AG04450 (cell line): ENCODE measurements at regions not wholly inside any gene's neighbourhood (a gene's known extent, or its start where the extent isn't known, plus 50 kb on each side); places are given as distances from the start of the nearest gene placed in this dataset.
A peak's percentile ranks its signal among the peaks of the same experiment; 100 is the strongest.

Source experiments
- CTCF ChIA-PET: fragments of 300-600, 350-600 bp; formaldehyde crosslinking; extraction: SDS; loops from one replicate; lab custom pipeline; 2022; ENCODE audit warnings: antibody characterized with exemption, inconsistent platforms; lab: Charles Lee
- POLR2A ChIA-PET: fragments of 350-600 bp; formaldehyde crosslinking; extraction: SDS; loops from one replicate; lab custom pipeline; 2021; ENCODE audit warnings: antibody characterized with exemption, inconsistent platforms; lab: Yijun Ruan, JAX
- DNase-seq: peaks from one replicate; pipeline ENCODE4 v3.0.0-alpha.2; 2011; ENCODE audit warnings: low read depth, low spot score
- H3K27ac ChIP-seq: one replicate; pipeline ENCODE4 v1.5.1; 2012; ENCODE audit warnings: low read depth, low read length, control low read depth
- H3K27me3 ChIP-seq: one replicate; pipeline ENCODE4 v1.6.0; 2012; ENCODE audit warnings: low read length; ENCODE audit not compliant: control insufficient read depth, insufficient read depth
- H3K4me3 ChIP-seq: 2 replicates; pipeline ENCODE4 v1.5.1; 2011; ENCODE audit warnings: mild to moderate bottlenecking, low read depth, low read length, control low read depth
- H3K9me3 ChIP-seq: 2 replicates; pipeline ENCODE4 v1.5.1; 2012; ENCODE audit warnings: low read length; ENCODE audit not compliant: control insufficient read depth, insufficient read depth
- CTCF ChIP-seq: IDR thresholded peaks from 2 replicates; pipeline ENCODE4 v1.5.1; 2011; ENCODE audit warnings: low read depth, low read length, control low read depth, inconsistent platforms

- CTCF ChIA-PET: no interaction called here
- Histone ChIP-seq H3K9me3 (peaks cover 4% of the 10 kb centered on the region; the same call in 1 of the 2 replicates), H3K4me3 (no peak overlapping the region), H3K27me3 (no peaks in the 10 kb centered on the region), H3K27ac (no peak overlapping the region)
- DNase-seq: no peak
- POLR2A ChIA-PET: no interaction called here
- TF ChIP-seq CTCF: 0 out of 2 replicates have a peak, but pooled peaks have one; percentile 15
These were observed 1016.3 kb upstream of the SEMA6A start for GRCh38 chr5:117590944-117591343.

DNA sequence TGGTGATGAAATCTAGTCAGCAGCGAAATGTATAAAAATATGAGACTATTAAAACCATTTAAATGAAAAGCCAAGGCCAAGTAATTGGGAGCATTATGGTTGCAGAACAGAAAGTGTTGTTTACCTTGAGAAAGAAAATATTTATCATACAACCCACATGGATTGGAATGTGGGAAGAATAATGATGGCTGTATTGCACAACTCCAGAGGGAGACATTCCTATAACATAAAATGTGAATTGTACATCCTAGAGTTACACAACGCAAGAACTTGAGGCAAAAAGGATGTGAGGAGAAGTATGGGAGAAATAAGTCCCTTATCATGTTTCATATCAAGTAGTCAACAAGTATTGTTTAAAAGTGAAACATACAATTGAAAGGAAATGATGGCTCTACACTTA is 1014.0 kb upstream of the SEMA6A start:
- no peaks in the 10 kb centered on the region for H3K9me3 ChIP-seq
- no peak overlapping the region for H3K4me3 ChIP-seq
- no peak for TF ChIP-seq CTCF
- POLR2A ChIA-PET: no interaction called here
- no peaks in the 10 kb centered on the region for H3K27me3 ChIP-seq
- CTCF ChIA-PET: no interaction called here
- DNase-seq: no peak
- H3K27ac ChIP-seq: no peak overlapping the region

GRCh38 chr5:117587111-117587510 is 1012.5 kb upstream of the SEMA6A start:
- ChIA-PET POLR2A (no interaction called here), CTCF (no interaction called here)
- no peak for TF ChIP-seq CTCF
- Histone ChIP-seq H3K27me3 (no peaks in the 10 kb centered on the region), H3K9me3 (no peaks in the 10 kb centered on the region), H3K4me3 (no peak overlapping the region), H3K27ac (no peak overlapping the region)
- DNase-seq: no peak

DNA sequence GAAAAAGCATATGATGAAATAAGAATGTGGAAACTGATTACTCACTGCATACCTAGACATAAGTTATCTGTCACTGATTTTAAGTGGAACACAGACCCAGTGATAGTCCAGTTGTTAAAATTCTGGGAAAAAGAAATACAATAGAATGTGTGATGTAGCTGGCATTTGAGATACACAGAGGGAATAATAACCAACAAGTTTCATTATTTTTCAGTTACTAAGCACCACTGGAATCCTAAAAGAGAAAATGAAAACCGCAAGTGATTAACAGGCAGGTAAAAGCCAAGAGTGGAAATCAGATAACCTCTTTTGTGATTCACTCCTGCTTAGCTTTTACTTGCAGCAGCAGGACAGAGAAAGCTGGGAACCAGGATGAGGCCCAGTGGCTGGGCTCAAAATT is 994.0 kb upstream of the SEMA6A start:
- Histone ChIP-seq H3K27me3 (no peaks in the 10 kb centered on the region), H3K27ac (no peak overlapping the region), H3K4me3 (no peak overlapping the region), H3K9me3 (peaks cover 11% of the 10 kb centered on the region)
- no peak for DNase-seq
- POLR2A ChIA-PET: no interaction called here
- TF ChIP-seq CTCF: no peak
- CTCF ChIA-PET: no interaction called here

- H3K4me3 ChIP-seq: no peak overlapping the region
- no peak overlapping the region for H3K27ac ChIP-seq
- no peak for TF ChIP-seq CTCF
- no peaks in the 10 kb centered on the region for H3K27me3 ChIP-seq
- peaks cover 11% of the 10 kb centered on the region for H3K9me3 ChIP-seq
- ChIA-PET CTCF (no interaction called here), POLR2A (no interaction called here)
- no peak for DNase-seq
These were observed 993.5 kb upstream of the SEMA6A start for GRCh38 chr5:117568126-117568525.
